HCT116 (cell line): ENCODE measurements at regions not wholly inside any gene's neighbourhood (a gene's known extent, or its start where the extent isn't known, plus 50 kb on each side); places are given as distances from the start of the nearest gene placed in this dataset.

Experiments
- ATAC-seq: fragments of 200-7000 bp; cut with Tn5 transposase; 2 replicates; pipeline ENCODE4 v1.9.1; 2020; ENCODE audit warnings: mild to moderate bottlenecking, moderate library complexity
- BruUV-seq: library from RNA; stranded (reverse); fragments of 400-500 nt; replicated peaks from 2 replicates; lab custom pipeline; 2021; lab: Mats Ljungman, UMichigan
- CTCF ChIA-PET: fragments of 300-600 bp; sonication (Branson Sonifier 250); formaldehyde crosslinking; loops from one replicate; lab custom pipeline; 2021; ENCODE audit warnings: antibody characterized with exemption; lab: Charles Lee
- POLR2A ChIA-PET: fragments of 300-600, 350-600 bp; sonication (Branson Sonifier 250); formaldehyde crosslinking; loops from one replicate; lab custom pipeline; 2021; ENCODE audit warnings: antibody characterized with exemption; lab: Charles Lee
- RAD21 ChIA-PET, 2 experiments: fragments of 300-600 bp; sonication (Branson Sonifier 250); formaldehyde crosslinking; loops; one replicate each; lab custom pipeline; 2023; ENCODE audit warnings: low total read pairs in 2 of 2; ENCODE audit not compliant: uncharacterized antibody in 2 of 2, unreplicated experiment in 2 of 2, low non-redundant PET in 1 of 2; lab: Charles Lee
- DNase-seq: peaks from one replicate; pipeline ENCODE4 v3.0.0-alpha.2; 2010; ENCODE audit warnings: low read depth, low spot score
- H2AFZ ChIP-seq: fragments of 200-600 bp; shearing (Covaris generic), sonication (generic); 2 replicates; pipeline ENCODE4 v1.6.1; 2017; ENCODE audit warnings: low read depth, mixed run types, mixed read lengths, antibody characterized with exemption, low read length; ENCODE audit not compliant: poor library complexity, severe bottlenecking
- H3K27ac ChIP-seq: 2 replicates; pipeline ENCODE4 v1.5.1; 2012; ENCODE audit warnings: low read depth, low read length
- H3K27me3 ChIP-seq: fragments of 200-600 bp; sonication (generic); 2 replicates; pipeline ENCODE4 v1.6.1; 2016; ENCODE audit warnings: mixed run types, low read length, mixed read lengths; ENCODE audit not compliant: insufficient read depth
- H3K36me3 ChIP-seq, 2 experiments: fragments of 200-500 bp in 1 of 2; fragments of 200-600 bp in 1 of 2; sonication (Bioruptor generic) in 1 of 2; sonication (generic) in 1 of 2; 2 replicates each; pipeline versions ENCODE4 v1.5.1 to v1.6.1; 2014 to 2016; ENCODE audit warnings: low read length in 2 of 2, inconsistent platforms in 1 of 2, mixed read lengths in 1 of 2, mixed run types in 1 of 2; ENCODE audit not compliant: insufficient read depth in 2 of 2, control insufficient read depth in 1 of 2
- H3K4me1 ChIP-seq, 2 experiments: fragments of 200-600 bp in 1 of 2; sonication (generic) in 1 of 2; 2 replicates each; pipeline versions ENCODE4 v1.5.1 to v1.6.1; 2012 to 2017; ENCODE audit warnings: low read length in 2 of 2, inconsistent platforms in 1 of 2, mild to moderate bottlenecking in 1 of 2, mixed read lengths in 1 of 2, mixed run types in 1 of 2, moderate library complexity in 1 of 2; ENCODE audit not compliant: insufficient read depth in 2 of 2, control insufficient read depth in 1 of 2
- H3K4me2 ChIP-seq: fragments of 200-600 bp; sonication (generic); 2 replicates; pipeline ENCODE4 v1.6.1; 2017; ENCODE audit warnings: mixed run types, low read length, mixed read lengths
- H3K4me3 ChIP-seq, 2 experiments: fragments of 200-600 bp in 1 of 2; sonication (generic) in 1 of 2; replicated peaks in 1 of 2; 2 replicates each; pipeline ENCODE4 v1.5.1; 2011 to 2016; ENCODE audit warnings: low read length in 2 of 2, control low read depth in 1 of 2, low read depth in 1 of 2, mild to moderate bottlenecking in 1 of 2, mixed read lengths in 1 of 2, mixed run types in 1 of 2
- H3K79me2 ChIP-seq: fragments of 200-600 bp; sonication (generic); 2 replicates; pipeline ENCODE4 v1.6.1; 2017; ENCODE audit warnings: mild to moderate bottlenecking, mixed run types, low read length, moderate library complexity, mixed read lengths; ENCODE audit not compliant: insufficient read depth
- H3K9ac ChIP-seq: fragments of 200-600 bp; sonication (generic); 2 replicates; pipeline ENCODE4 v1.6.1; 2016; ENCODE audit warnings: low read length, mixed read lengths
- H3K9me2 ChIP-seq: fragments of 200-600 bp; sonication (generic), shearing (Covaris generic); 2 replicates; pipeline ENCODE4 v1.6.1; 2017; ENCODE audit warnings: mixed run types, mild to moderate bottlenecking, moderate library complexity; ENCODE audit not compliant: insufficient read depth
- H3K9me3 ChIP-seq, 2 experiments: fragments of 200-500 bp in 1 of 2; fragments of 200-600 bp in 1 of 2; sonication (Bioruptor generic) in 1 of 2; sonication (generic) in 1 of 2; 2 replicates each; pipeline ENCODE4 v1.6.1; 2014 to 2017; ENCODE audit warnings: low read length in 2 of 2, mixed read lengths in 2 of 2, inconsistent platforms in 1 of 2, low read depth in 1 of 2, mild to moderate bottlenecking in 1 of 2, mixed run types in 1 of 2, moderate library complexity in 1 of 2; ENCODE audit not compliant: control insufficient read depth in 1 of 2, insufficient read depth in 1 of 2
- H4K20me1 ChIP-seq: fragments of 200-600 bp; sonication (generic), shearing (Covaris generic); 2 replicates; pipeline ENCODE4 v1.6.1; 2017; ENCODE audit warnings: mixed run types, mild to moderate bottlenecking, moderate library complexity; ENCODE audit not compliant: insufficient read depth
- CEBPB ChIP-seq: IDR thresholded peaks from 2 replicates; pipeline ENCODE4 v1.6.1; 2012; ENCODE audit warnings: low read depth
- EGR1 ChIP-seq: IDR thresholded peaks from 2 replicates; pipeline ENCODE4 v1.6.1; 2012; ENCODE audit warnings: low read depth
- ELF1 ChIP-seq: IDR thresholded peaks from 2 replicates; pipeline ENCODE4 v1.6.1; 2012; ENCODE audit warnings: low read depth, borderline replicate concordance
- EZH2 ChIP-seq: fragments of 200-600 bp; sonication (generic); IDR thresholded peaks from 2 replicates; pipeline ENCODE4 v1.6.1; 2017; ENCODE audit warnings: antibody characterized with exemption, mixed run types
- FOSL1 ChIP-seq: IDR thresholded peaks from 2 replicates; pipeline ENCODE4 v1.6.1; 2012; ENCODE audit warnings: low read depth
- POLR2AphosphoS5 ChIP-seq: IDR thresholded peaks from 2 replicates; pipeline ENCODE4 v1.6.1; 2011; ENCODE audit warnings: mild to moderate bottlenecking, low read depth, low read length, moderate library complexity
- SIN3A ChIP-seq: IDR thresholded peaks from 2 replicates; pipeline ENCODE4 v1.6.1; 2012; ENCODE audit warnings: low read depth
- SRF ChIP-seq: IDR thresholded peaks from 2 replicates; pipeline ENCODE4 v1.6.1; 2012; ENCODE audit warnings: low read depth
- TCF7L2 ChIP-seq: IDR thresholded peaks from 2 replicates; pipeline ENCODE4 v1.7.0; 2011; ENCODE audit warnings: borderline replicate concordance, inconsistent platforms; ENCODE audit not compliant: insufficient read depth, insufficient read length; ENCODE audit errors: extremely low read depth
- YY1 ChIP-seq: IDR thresholded peaks from 2 replicates; pipeline ENCODE4 v1.6.1; 2011; ENCODE audit warnings: low read length, low read depth, moderate library complexity, mild to moderate bottlenecking; ENCODE audit not compliant: insufficient replicate concordance; ENCODE audit errors: extremely low read depth
- ZFX ChIP-seq: fragments of 450-650 bp; IDR thresholded peaks from 2 replicates; pipeline ENCODE4 v1.6.1; 2017
- intact Hi-C: fragments of 100-400 bp; cut with micrococcal nuclease; formaldehyde crosslinking; loops from 2 replicates; pipeline ENCODE4 v1.10.0; 2022
- TF ChIP-seq, protein P1 (sequence below): IDR thresholded peaks from 2 replicates; pipeline ENCODE4 v1.6.1; 2012
- TF ChIP-seq, protein P2 (sequence below): IDR thresholded peaks from 2 replicates; pipeline ENCODE4 v1.6.1; 2012; ENCODE audit warnings: low read depth
- TF ChIP-seq, protein P3 (sequence below): IDR thresholded peaks from 2 replicates; pipeline ENCODE4 v1.6.1; 2012

- DNase-seq (no peak), ATAC-seq (no peak)
- H3K9me2 ChIP-seq = no peaks in the 10 kb centered on the region
- no peaks in the 10 kb centered on the region for H3K79me2 ChIP-seq
- no peak overlapping the region for H3K9ac ChIP-seq
- H2AFZ ChIP-seq = no peak overlapping the region
- ChIA-PET CTCF (no interaction called here), POLR2A (no interaction called here), RAD21 (no interaction called here)
- BruUV-seq = no TSS peak
- H3K27ac ChIP-seq = no peak overlapping the region
- H3K27me3 ChIP-seq = no peaks in the 10 kb centered on the region
- intact Hi-C loops = no loop called here
- no peaks in the 10 kb centered on the region for H3K4me1 ChIP-seq
- H3K4me2 ChIP-seq = no peak overlapping the region
- no peak overlapping the region for H3K4me3 ChIP-seq
- no peaks in the 10 kb centered on the region for H3K36me3 ChIP-seq
- TF ChIP-seq YY1 = no peak
- TF ChIP-seq ZFX = no peak
- TF ChIP-seq, protein P1, sequence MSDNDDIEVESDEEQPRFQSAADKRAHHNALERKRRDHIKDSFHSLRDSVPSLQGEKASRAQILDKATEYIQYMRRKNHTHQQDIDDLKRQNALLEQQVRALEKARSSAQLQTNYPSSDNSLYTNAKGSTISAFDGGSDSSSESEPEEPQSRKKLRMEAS = no peak
- TF ChIP-seq ELF1 = no peak
- no peak for TF ChIP-seq SRF
- TF ChIP-seq CEBPB = no peak
- no peaks in the 10 kb centered on the region for H3K9me3 ChIP-seq
- no peaks in the 10 kb centered on the region for H4K20me1 ChIP-seq
These were observed 559.5 kb upstream of the PKN2 start for GRCh38 chr1:88124614-88125013.

GRCh38 chr1:88126467-88126866 is 557.6 kb upstream of the PKN2 start:
- Histone ChIP-seq H3K9me3 (no peaks in the 10 kb centered on the region), H3K4me1 (no peaks in the 10 kb centered on the region), H2AFZ (no peak overlapping the region), H3K27ac (no peak overlapping the region), H3K9me2 (no peaks in the 10 kb centered on the region), H3K36me3 (no peaks in the 10 kb centered on the region), H3K9ac (no peak overlapping the region), H4K20me1 (no peaks in the 10 kb centered on the region), H3K4me2 (no peak overlapping the region), H3K79me2 (no peaks in the 10 kb centered on the region), H3K4me3 (no peak overlapping the region), H3K27me3 (no peaks in the 10 kb centered on the region)
- TF ChIP-seq, protein P2, sequence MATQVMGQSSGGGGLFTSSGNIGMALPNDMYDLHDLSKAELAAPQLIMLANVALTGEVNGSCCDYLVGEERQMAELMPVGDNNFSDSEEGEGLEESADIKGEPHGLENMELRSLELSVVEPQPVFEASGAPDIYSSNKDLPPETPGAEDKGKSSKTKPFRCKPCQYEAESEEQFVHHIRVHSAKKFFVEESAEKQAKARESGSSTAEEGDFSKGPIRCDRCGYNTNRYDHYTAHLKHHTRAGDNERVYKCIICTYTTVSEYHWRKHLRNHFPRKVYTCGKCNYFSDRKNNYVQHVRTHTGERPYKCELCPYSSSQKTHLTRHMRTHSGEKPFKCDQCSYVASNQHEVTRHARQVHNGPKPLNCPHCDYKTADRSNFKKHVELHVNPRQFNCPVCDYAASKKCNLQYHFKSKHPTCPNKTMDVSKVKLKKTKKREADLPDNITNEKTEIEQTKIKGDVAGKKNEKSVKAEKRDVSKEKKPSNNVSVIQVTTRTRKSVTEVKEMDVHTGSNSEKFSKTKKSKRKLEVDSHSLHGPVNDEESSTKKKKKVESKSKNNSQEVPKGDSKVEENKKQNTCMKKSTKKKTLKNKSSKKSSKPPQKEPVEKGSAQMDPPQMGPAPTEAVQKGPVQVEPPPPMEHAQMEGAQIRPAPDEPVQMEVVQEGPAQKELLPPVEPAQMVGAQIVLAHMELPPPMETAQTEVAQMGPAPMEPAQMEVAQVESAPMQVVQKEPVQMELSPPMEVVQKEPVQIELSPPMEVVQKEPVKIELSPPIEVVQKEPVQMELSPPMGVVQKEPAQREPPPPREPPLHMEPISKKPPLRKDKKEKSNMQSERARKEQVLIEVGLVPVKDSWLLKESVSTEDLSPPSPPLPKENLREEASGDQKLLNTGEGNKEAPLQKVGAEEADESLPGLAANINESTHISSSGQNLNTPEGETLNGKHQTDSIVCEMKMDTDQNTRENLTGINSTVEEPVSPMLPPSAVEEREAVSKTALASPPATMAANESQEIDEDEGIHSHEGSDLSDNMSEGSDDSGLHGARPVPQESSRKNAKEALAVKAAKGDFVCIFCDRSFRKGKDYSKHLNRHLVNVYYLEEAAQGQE = no peak
- TF ChIP-seq SRF (no peak), POLR2AphosphoS5 (no peak), EGR1 (no peak), EZH2 (no peak), FOSL1 (no peak), TCF7L2 (no peak), SIN3A (no peak), ELF1 (no peak)
- TF ChIP-seq, protein P3, sequence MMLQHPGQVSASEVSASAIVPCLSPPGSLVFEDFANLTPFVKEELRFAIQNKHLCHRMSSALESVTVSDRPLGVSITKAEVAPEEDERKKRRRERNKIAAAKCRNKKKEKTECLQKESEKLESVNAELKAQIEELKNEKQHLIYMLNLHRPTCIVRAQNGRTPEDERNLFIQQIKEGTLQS = no peak
- TF ChIP-seq, protein P1 = no peak
- ChIA-PET RAD21 (no interaction called here), POLR2A (no interaction called here), CTCF (no interaction called here)
- DNase-seq = no peak
- intact Hi-C loops = no loop called here
- no TSS peak for BruUV-seq
- no peak for ATAC-seq
